ENCODE measurements at regions not wholly inside any gene's neighbourhood (a gene's known extent, or its start where the extent isn't known, plus 50 kb on each side); places are given as distances from the start of the nearest gene placed in this dataset.

DNA sequence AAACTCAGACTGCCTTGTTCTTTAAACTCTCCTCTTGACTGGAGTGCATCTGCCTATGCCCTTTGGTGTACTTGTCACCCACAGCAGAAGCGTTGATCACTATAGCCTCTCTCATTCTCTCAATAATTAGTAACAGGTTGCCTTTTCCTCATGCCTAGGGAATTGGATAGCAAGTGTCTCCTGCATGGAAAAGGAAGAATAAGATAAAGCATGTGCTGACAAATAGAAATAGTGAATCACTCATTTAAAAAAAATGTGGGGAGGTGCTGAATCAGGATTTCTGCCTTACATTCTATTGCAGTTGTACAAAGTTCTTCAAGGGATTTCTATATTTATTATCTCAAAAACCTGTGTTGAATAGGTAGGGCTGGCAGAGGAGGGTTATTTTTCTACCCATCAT is 323.0 kb downstream of the TXNL1 start:
- TF ChIP-seq, protein P1, sequence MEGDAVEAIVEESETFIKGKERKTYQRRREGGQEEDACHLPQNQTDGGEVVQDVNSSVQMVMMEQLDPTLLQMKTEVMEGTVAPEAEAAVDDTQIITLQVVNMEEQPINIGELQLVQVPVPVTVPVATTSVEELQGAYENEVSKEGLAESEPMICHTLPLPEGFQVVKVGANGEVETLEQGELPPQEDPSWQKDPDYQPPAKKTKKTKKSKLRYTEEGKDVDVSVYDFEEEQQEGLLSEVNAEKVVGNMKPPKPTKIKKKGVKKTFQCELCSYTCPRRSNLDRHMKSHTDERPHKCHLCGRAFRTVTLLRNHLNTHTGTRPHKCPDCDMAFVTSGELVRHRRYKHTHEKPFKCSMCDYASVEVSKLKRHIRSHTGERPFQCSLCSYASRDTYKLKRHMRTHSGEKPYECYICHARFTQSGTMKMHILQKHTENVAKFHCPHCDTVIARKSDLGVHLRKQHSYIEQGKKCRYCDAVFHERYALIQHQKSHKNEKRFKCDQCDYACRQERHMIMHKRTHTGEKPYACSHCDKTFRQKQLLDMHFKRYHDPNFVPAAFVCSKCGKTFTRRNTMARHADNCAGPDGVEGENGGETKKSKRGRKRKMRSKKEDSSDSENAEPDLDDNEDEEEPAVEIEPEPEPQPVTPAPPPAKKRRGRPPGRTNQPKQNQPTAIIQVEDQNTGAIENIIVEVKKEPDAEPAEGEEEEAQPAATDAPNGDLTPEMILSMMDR (IDR thresholded peaks at IDR 0.05; ENCODE audit: low read length) = no peak
- TF ChIP-seq EZH2 (IDR thresholded peaks at IDR 0.05; ENCODE audit: borderline replicate concordance, low read length) = no peak

Measured in OCI-LY1 (cell line).